BJ (cell line): ENCODE measurements at regions not wholly inside any gene's neighbourhood (a gene's known extent, or its start where the extent isn't known, plus 50 kb on each side); places are given as distances from the start of the nearest gene placed in this dataset.

Experiments
- CTCF ChIA-PET: fragments of 350-600 bp; formaldehyde crosslinking; extraction: SDS; loops from one replicate; lab custom pipeline; 2021; ENCODE audit warnings: antibody characterized with exemption, inconsistent platforms; lab: Yijun Ruan, JAX
- POLR2A ChIA-PET: fragments of 300-600 bp; sonication (Branson Sonifier 250); formaldehyde crosslinking; extraction: SDS; loops from one replicate; lab custom pipeline; 2021; ENCODE audit warnings: antibody characterized with exemption; lab: Charles Lee
- DNase-seq: peaks from one replicate; pipeline ENCODE4 v3.0.0-alpha.2; 2011; ENCODE audit warnings: low read depth
- H3K27me3 ChIP-seq: 2 replicates; pipeline ENCODE4 v1.6.0; 2011; ENCODE audit warnings: low read length; ENCODE audit not compliant: control insufficient read depth, insufficient read depth
- H3K36me3 ChIP-seq: 2 replicates; pipeline ENCODE4 v1.5.1; 2011; ENCODE audit warnings: low read length; ENCODE audit not compliant: control insufficient read depth, insufficient read depth
- H3K4me3 ChIP-seq: 2 replicates; pipeline ENCODE4 v1.5.1; 2011; ENCODE audit warnings: low read depth, mild to moderate bottlenecking, control low read depth, low read length
- CTCF ChIP-seq: IDR thresholded peaks from 2 replicates; pipeline ENCODE4 v1.5.1; 2011; ENCODE audit warnings: low read depth, mild to moderate bottlenecking, control low read depth, inconsistent platforms, low read length, moderate library complexity; ENCODE audit not compliant: insufficient read depth

- DNase-seq, result no peak
- CTCF ChIA-PET, result no interaction called here
- no peaks in the 10 kb centered on the region for H3K27me3 ChIP-seq
- no peaks in the 10 kb centered on the region for H3K36me3 ChIP-seq
- TF ChIP-seq CTCF, result no peak
- no peak overlapping the region for H3K4me3 ChIP-seq
- POLR2A ChIA-PET, result no interaction called here
These were observed 121.5 kb upstream of the SNX2 start for GRCh38 chr5:122653087-122654017.

- no peak for DNase-seq
- no peak for TF ChIP-seq CTCF
- H3K36me3 ChIP-seq, result no peaks in the 10 kb centered on the region
- POLR2A ChIA-PET, result no interaction called here
- H3K27me3 ChIP-seq, result no peaks in the 10 kb centered on the region
- H3K4me3 ChIP-seq, result no peak overlapping the region
- CTCF ChIA-PET, result no interaction called here
These were observed 118.7 kb upstream of the SNX2 start for GRCh38 chr5:122656160-122656559.

GRCh38 chr5:122656577-122656976 is 118.3 kb upstream of the SNX2 start:
- TF ChIP-seq CTCF, result no peak
- CTCF ChIA-PET, result no interaction called here
- no peak overlapping the region for H3K4me3 ChIP-seq
- no peak for DNase-seq
- H3K36me3 ChIP-seq, result no peaks in the 10 kb centered on the region
- no peaks in the 10 kb centered on the region for H3K27me3 ChIP-seq
- POLR2A ChIA-PET, result no interaction called here

- no peak for DNase-seq
- ChIA-PET POLR2A (no interaction called here), CTCF (no interaction called here)
- Histone ChIP-seq H3K4me3 (no peak overlapping the region), H3K27me3 (no peaks in the 10 kb centered on the region), H3K36me3 (no peaks in the 10 kb centered on the region)
- TF ChIP-seq CTCF, result no peak
These were observed 113.2 kb upstream of the SNX2 start for GRCh38 chr5:122661496-122662180.

GRCh38 chr5:122665051-122665450 is 109.8 kb upstream of the SNX2 start:
- ChIA-PET CTCF (no interaction called here), POLR2A (no interaction called here)
- Histone ChIP-seq H3K27me3 (no peaks in the 10 kb centered on the region), H3K36me3 (no peaks in the 10 kb centered on the region), H3K4me3 (no peak overlapping the region)
- no peak for DNase-seq
- no peak for TF ChIP-seq CTCF
